Esophagus (tissue), 2 donors: ENCODE measurements at regions not wholly inside any gene's neighbourhood (a gene's known extent, or its start where the extent isn't known, plus 50 kb on each side); places are given as distances from the start of the nearest gene placed in this dataset.
"Not testable (repeated sequence)": the region's sequence is repeated elsewhere in the genome, so short reads cannot be mapped to it uniquely, and the experiment has no call there.

Experiments used
- H3K27ac ChIP-seq, 2 donors: one replicate each; pipeline ENCODE4 v1.5.1; 2013; ENCODE audit warnings: low read depth in 2 of 2, mild to moderate bottlenecking in 2 of 2, inconsistent platforms in 1 of 2, low read length in 1 of 2, moderate library complexity in 1 of 2
- H3K27me3 ChIP-seq, 2 donors: one replicate each; pipeline ENCODE4 v1.6.1; 2013; ENCODE audit warnings: low read length in 2 of 2, control low read depth in 1 of 2, mild to moderate bottlenecking in 1 of 2; ENCODE audit not compliant: insufficient read depth in 2 of 2, control insufficient read depth in 1 of 2
- H3K36me3 ChIP-seq, 2 donors: one replicate each; pipeline ENCODE4 v1.6.1; 2013; ENCODE audit warnings: low read length in 1 of 2; ENCODE audit not compliant: control insufficient read depth in 2 of 2, insufficient read depth in 2 of 2
- H3K4me1 ChIP-seq, 2 donors: one replicate each; pipeline ENCODE4 v1.6.1; 2013; ENCODE audit warnings: low read length in 1 of 2; ENCODE audit not compliant: control insufficient read depth in 2 of 2, insufficient read depth in 2 of 2
- H3K4me3 ChIP-seq, 2 donors: one replicate each; pipeline ENCODE4 v1.5.1; 2013; ENCODE audit warnings: low read length in 2 of 2, mild to moderate bottlenecking in 2 of 2, low read depth in 1 of 2, moderate library complexity in 1 of 2
- H3K9me3 ChIP-seq, 2 donors: one replicate each; pipeline ENCODE4 v1.6.1; 2013; ENCODE audit warnings: mild to moderate bottlenecking in 2 of 2, low read depth in 1 of 2, low read length in 1 of 2, moderate library complexity in 1 of 2; ENCODE audit not compliant: control insufficient read depth in 2 of 2, insufficient read depth in 1 of 2
- WGBS, 2 donors: extraction: QIAGEN DNeasy Blood & Tissue Kit; methylation state at CpG; one replicate each; pipeline ENCODE4 v1.1.7; 2013; 5-methylcytosine and 5-hydroxymethylcytosine counted together
- donor health status: healthy with polysubstance abuse.
- donor health status: Bipolar disorder and iron deficiency.

DNA sequence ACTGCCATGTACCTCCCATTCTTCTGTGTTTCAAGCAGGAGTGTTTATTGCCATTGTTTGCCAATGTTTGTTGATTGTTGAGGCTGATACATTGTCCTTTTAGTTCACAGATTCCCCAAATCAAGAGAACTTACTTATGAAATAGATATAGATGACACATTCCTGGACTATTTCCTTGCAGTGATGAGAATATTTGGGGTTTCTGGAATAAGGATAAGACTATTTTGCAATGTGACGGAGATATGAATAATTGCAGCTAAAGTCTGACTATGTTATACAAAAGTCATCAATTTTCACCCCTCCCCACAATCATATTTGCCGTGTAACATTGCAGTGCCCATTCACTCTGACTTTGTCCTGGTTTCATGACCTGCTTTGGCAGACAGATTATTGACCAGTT, 460.8 kb downstream of the CDH10 start:
- no peak overlapping the region for H3K4me3 ChIP-seq
- no peaks in the 10 kb centered on the region for H3K27me3 ChIP-seq
- H3K36me3 ChIP-seq, result no peaks in the 10 kb centered on the region
- H3K27ac ChIP-seq, result no peak overlapping the region
- no peaks in the 10 kb centered on the region for H3K9me3 ChIP-seq
- H3K4me1 ChIP-seq, result no peaks in the 10 kb centered on the region
- 85% methylated on average over 2 of the region's 2 CpGs for WGBS, 2 donors

GRCh38 chr5:24188216-24188925, 456.4 kb downstream of the CDH10 start:
- Histone ChIP-seq H3K36me3 (no peaks in the 10 kb centered on the region), H3K4me3 (no peak overlapping the region), H3K27ac (no peak overlapping the region), H3K9me3 (peaks cover 0 to 4% of the 10 kb centered on the region in 2 donors), H3K27me3 (no peaks in the 10 kb centered on the region), H3K4me1 (no peaks in the 10 kb centered on the region)
- 77 to 79% methylated on average over 7 of the region's 7 CpGs for WGBS, 2 donors

- Histone ChIP-seq H3K4me3 (no peak overlapping the region), H3K9me3 (no peaks in the 10 kb centered on the region), H3K4me1 (no peaks in the 10 kb centered on the region), H3K36me3 (no peaks in the 10 kb centered on the region), H3K27ac (no peak overlapping the region), H3K27me3 (no peaks in the 10 kb centered on the region)
- WGBS, 2 donors, result 60 to 66% methylated on average over 2 of the region's 2 CpGs
Measured at GRCh38 chr5:24196789-24197188, 448.0 kb downstream of the CDH10 start.

- WGBS, 2 donors, result 51 to 58% methylated on average over 4 of the region's 4 CpGs
- H3K36me3 ChIP-seq, result no peaks in the 10 kb centered on the region
- no peak overlapping the region for H3K27ac ChIP-seq
- peaks cover 2 to 3% of the 10 kb centered on the region in 2 donors for H3K9me3 ChIP-seq
- no peaks in the 10 kb centered on the region for H3K4me1 ChIP-seq
- H3K4me3 ChIP-seq, result no peak overlapping the region
- H3K27me3 ChIP-seq, result no peaks in the 10 kb centered on the region
Measured at GRCh38 chr5:24208686-24209106, 436.1 kb downstream of the CDH10 start.

DNA sequence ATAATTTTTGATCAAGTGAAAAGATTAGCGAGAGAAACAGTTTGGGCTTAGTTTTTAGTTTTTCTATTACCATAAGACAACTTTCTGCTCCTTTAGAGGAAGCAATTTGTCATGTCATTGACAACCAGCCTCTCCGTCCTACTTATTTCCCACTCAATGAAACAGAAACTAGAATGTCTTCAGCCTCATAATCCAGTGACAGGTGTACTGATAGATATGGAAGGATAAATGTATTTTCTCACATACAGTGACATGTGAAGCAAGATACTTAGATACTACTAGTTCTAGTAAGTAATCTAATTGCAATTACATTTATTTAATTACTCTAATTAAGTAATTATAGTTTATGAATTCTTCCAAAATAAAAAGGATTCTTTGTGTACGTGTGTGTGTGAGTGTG, 429.7 kb downstream of the CDH10 start:
- Histone ChIP-seq H3K9me3 (no peaks in the 10 kb centered on the region), H3K36me3 (no peaks in the 10 kb centered on the region)
- 66 to 68% methylated on average over 3 of the region's 3 CpGs for WGBS, 2 donors

DNA sequence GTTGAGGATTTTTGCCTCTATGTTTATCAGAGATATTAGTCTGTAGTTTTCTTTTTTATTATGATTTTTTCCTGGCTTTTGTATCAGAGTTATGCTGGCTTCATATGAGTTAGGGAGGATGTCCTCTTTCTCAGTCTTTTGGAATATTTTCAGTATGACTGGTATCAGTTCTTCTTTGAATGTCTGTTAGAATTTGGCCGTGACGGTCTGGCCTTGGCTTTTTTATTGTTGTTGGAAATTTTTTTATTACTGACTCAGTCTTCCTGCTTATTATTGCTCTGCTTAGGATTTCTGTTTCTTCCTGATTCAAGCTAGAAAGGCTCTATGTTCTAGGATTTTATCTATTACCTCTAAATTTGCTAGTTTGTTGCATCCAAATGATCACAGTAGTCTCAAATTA, 421.9 kb downstream of the CDH10 start:
- Histone ChIP-seq H3K27ac (no peak overlapping the region), H3K9me3 (peaks cover 2 to 4% of the 10 kb centered on the region in 2 donors), H3K4me1 (no peaks in the 10 kb centered on the region), H3K4me3 (no peak overlapping the region), H3K27me3 (no peaks in the 10 kb centered on the region), H3K36me3 (no peaks in the 10 kb centered on the region)
- WGBS, 2 donors, result 81 to 86% methylated on average over 2 of the region's 2 CpGs

More for the DNA sequence above, 429.7 kb downstream of the CDH10 start:
- H3K27ac ChIP-seq, result no peak overlapping the region
- no peaks in the 10 kb centered on the region for H3K4me1 ChIP-seq
- no peaks in the 10 kb centered on the region for H3K27me3 ChIP-seq
- H3K4me3 ChIP-seq, result no peak overlapping the region

- no peaks in the 10 kb centered on the region for H3K27me3 ChIP-seq
- H3K36me3 ChIP-seq, result no peaks in the 10 kb centered on the region
- no peak overlapping the region for H3K27ac ChIP-seq
- H3K9me3 ChIP-seq, result peaks cover 4 to 8% of the 10 kb centered on the region in 2 donors
- H3K4me3 ChIP-seq, result no peak overlapping the region
- no peaks in the 10 kb centered on the region for H3K4me1 ChIP-seq
Measured at GRCh38 chr5:24225051-24225450, 419.7 kb downstream of the CDH10 start.

DNA sequence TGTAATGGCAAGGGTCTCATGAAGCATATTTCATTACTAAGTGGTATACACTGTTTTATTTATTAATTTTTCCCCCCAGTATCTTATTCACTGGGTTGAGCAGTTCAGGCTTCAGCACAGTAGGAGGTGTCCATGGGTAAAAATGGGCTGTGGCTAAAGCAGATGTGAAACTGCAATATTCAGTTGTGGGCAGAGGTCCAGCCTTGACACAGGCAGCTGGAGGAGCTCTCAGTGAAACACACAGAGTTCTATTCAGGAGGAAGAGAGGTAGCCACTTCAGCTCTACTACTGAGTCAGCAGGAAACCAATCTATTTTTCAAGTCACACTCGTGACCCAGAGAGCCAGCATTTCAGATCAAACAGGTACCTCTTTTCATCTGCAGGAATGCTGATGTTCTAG, 418.3 kb downstream of the CDH10 start:
- WGBS, 2 donors, result 61 to 71% methylated on average over 1 of the region's 1 CpG
- no peaks in the 10 kb centered on the region for H3K4me1 ChIP-seq
- no peaks in the 10 kb centered on the region for H3K36me3 ChIP-seq
- peaks cover 0 to 7% of the 10 kb centered on the region in 2 donors for H3K9me3 ChIP-seq
- H3K27me3 ChIP-seq, result no peaks in the 10 kb centered on the region
- no peak overlapping the region for H3K4me3 ChIP-seq
- no peak overlapping the region for H3K27ac ChIP-seq

GRCh38 chr5:24227881-24228280, 416.9 kb downstream of the CDH10 start:
- not testable (repeated sequence) for H3K27ac ChIP-seq, H3K36me3 ChIP-seq, H3K4me3 ChIP-seq, H3K4me1 ChIP-seq, H3K27me3 ChIP-seq, H3K9me3 ChIP-seq
- 77 to 80% methylated on average over 5 of the region's 5 CpGs for whole genome bisulfite sequencing, 2 donors

DNA sequence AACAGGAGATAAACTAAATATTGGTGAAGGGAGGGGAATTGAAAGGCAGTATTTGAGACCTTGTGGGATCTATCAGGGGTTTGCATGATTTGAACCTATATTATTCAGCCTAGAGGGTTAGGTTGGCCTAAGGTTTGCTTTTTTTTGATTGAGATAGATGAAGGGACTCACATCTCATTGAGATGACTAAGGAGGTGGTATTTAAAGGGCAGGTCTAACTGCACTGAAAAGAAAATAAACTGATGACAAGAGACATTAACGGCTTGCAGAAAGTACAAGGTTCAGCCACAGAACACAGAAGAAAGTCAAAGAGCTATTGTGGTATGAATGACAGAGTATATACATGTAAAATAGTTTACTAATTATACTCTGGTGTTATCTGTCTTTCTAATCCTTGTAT, 412.7 kb downstream of the CDH10 start:
- Histone ChIP-seq H3K36me3 (no peaks in the 10 kb centered on the region), H3K27ac (no peak overlapping the region), H3K9me3 (peaks cover 0 to 7% of the 10 kb centered on the region in 2 donors), H3K4me1 (no peaks in the 10 kb centered on the region), H3K27me3 (no peaks in the 10 kb centered on the region), H3K4me3 (no peak overlapping the region)
- 37 to 39% methylated on average over 1 of the region's 1 CpG for WGBS, 2 donors
